ENCODE measurements at regions not wholly inside any gene's neighbourhood (a gene's known extent, or its start where the extent isn't known, plus 50 kb on each side); places are given as distances from the start of the nearest gene placed in this dataset.
"Not testable (repeated sequence)": the region's sequence is repeated elsewhere in the genome, so short reads cannot be mapped to it uniquely, and the experiment has no call there.

GRCh38 chr6:53446151-53446550 lies 97.4 kb upstream of the ELOVL5 start:
- no peak for DNase-seq

DNA sequence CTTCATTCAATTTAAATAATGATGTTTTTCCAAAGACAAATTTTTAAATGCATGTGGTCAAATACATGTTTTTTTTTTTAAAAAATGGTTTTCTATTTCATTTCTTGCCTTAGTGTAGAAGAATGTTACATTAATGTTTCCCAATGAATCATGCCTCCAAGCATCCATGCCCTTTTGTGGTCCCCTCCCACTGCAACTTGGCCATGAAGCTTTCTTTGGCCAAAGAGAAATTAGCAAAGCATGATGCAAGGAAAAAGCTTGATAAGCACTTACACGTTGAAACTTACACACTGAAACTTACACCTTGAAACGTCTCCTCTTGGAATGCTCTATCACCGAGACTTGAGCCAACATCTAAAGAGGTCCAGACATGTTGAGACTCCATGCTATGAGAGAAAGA lies 93.0 kb upstream of the ELOVL5 start:
- no peak for DNase-seq

DNA sequence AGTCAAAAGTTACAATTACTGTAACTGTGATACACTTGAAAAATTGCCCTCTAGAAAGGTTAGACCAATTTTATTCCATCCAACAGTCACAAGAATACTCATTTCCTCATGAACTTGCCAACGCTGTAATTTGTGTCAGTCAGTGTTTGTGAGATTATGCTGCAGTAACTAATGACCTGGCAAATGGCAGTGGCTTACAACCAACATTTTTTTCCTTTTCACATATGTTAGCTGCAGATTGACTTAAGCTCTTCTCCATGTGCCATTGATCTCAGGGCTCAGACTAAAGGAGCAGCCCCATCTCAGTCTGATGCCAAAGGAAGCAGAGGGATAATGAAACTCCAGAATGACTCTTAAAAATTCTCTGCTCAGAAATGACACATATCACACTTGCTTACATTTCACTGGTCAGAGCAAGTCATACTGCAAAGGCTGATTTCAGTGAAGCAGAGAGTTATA lies 92.3 kb upstream of the ELOVL5 start:
- no peak for DNase-seq

GRCh38 chr6:53440336-53440945 lies 91.7 kb upstream of the ELOVL5 start:
- no peak for DNase-seq

DNA sequence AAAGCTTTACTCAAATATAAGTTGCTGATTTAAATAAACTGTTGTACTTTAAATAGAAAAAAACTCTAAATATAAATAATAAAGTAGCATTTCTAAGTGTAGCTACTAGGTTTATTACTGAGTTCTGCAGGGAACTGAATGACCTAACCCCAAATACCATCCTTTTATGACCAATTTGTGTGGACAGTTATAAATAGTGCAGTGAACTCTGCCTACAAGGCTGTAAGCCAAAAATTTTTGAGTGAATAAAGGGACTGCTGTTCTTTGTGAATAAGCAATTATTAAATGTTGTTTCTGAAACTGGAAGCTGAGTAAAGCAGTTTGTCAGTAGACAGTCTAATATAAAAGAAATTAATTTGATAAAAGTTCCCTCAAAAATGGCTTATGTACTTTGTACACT lies 90.8 kb upstream of the ELOVL5 start:
- no peak for DNase-seq

DNA sequence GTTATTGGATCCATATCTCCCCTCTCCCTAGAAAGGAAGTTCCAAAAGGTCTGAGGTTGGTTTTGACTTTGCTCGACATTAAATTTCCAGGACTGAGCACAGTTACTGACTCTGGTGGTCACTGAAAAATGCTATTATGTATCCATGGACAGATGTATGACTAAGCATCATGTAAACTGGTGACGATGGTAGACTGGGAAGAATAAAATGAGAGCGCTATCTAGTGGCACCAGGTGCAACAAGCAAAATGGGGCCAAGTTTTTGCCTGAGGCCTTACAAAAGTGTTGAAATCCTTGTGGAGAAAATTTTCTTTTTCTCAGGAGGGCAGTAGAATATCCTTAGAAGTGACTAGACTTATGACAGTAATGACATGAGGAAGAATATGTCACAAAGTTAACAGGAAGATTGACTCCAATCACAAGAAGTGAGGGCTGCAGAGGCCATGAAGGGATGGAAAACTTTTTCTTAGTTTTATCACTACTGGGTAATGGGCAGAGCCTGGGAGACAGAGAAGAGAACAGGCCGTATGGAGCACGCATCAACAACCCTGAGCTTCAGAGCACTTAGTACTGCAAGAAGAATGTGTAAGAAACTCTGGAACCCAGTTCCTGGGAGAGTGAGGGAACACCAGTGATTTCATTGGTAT lies 88.9 kb upstream of the ELOVL5 start:
- peak; percentile 36 to 45 for DNase-seq

DNA sequence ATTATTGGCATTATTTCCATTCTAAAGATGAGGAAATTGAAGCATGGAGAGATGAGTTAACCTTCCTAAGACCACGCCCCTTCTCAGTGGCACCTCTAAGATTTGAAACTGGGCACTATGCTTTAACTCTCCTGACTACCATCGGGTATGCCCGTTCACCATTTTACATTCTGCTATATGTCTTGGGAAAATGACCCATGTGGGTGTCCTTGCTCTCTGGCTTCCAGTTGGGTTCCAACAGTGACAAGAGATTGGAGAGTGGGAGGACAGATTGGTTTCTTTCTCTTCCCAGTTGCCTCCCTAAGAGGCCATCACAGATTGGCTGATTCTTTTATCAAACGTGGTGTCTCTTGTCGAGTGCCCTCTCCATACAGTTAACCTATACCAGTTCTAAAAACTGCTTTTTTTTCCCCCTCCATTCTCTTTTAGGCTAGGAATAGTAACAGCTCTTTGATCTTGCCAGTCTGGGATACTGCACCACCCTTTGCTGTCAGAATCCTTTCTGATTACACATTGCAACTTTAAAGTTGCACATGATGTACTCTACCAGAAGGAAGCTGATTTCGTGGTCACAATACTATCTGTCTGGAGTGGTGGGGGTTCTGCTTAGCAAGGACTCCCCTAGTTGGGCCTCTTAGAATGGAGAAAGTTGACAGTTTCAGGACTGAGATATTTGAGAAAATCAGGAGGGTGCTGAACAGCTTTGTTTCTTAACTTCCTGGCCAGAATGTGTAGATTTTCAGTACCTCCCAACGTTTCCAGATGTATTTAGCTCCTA lies 88.0 kb upstream of the ELOVL5 start:
- DNase-seq, result no peak

GRCh38 chr6:53433951-53434285 lies 85.2 kb upstream of the ELOVL5 start:
- DNase-seq, result no peak

DNA sequence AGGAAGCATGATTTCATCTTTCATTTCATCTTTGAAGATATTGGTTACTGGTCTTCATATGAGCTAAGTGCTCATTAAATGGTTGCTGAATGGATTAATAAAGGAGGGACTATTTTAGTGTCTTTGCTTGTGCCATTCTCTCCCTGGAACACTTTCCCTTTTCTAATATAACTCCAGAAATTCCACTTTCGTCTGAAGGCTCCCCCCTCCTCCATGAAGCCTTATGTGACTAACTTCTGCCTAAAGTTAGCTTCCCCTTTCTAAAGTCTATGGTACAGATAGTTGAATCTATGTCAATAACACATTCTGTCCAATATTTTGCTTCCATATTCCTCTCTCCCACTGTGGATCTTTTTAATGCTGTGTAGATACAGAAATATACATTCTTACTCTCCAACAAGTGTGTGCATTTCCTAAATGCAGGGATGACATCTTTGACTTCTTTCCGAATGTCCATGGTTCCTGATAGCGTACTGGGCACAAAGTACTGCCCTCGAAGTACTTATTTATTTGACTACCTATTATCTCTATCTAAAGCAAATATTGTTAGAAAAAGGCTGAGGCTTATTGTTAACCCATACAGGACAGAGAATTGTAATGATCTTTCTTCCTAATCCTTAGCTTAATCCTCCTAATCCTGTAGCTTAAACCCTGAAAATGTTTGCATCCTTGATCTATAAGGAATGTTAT lies 84.7 kb upstream of the ELOVL5 start:
- no peak for DNase-seq

- DNase-seq, result peak in 1 of 2 donors; percentile 12
Measured at GRCh38 chr6:53432318-53433161, 83.8 kb upstream of the ELOVL5 start.

- no peak for DNase-seq
Measured at GRCh38 chr6:53431704-53432103, 83.0 kb upstream of the ELOVL5 start.

DNA sequence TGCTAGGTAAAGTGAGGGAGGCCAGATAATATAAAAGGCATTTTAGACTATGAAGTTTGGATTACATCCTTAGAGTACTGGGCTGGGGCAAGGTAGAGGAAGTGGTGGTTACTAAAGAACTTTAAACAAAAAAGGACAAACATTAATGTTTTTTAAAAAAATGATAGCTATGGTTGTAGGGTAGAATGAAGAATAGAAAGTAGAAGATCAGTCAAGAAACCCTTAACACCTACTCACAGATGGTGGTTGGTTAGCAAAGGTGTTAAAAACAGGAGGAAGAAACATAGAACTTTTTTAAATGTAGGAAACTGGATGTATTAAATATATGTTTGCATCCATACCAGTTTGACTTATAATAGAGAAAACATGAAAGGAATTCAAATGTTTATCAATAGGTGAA lies 80.7 kb upstream of the ELOVL5 start:
- peak in 1 of 2 donors; percentile 12 for DNase-seq

GRCh38 chr6:53428886-53429285 lies 80.1 kb upstream of the ELOVL5 start:
- DNase-seq, result no peak

DNA sequence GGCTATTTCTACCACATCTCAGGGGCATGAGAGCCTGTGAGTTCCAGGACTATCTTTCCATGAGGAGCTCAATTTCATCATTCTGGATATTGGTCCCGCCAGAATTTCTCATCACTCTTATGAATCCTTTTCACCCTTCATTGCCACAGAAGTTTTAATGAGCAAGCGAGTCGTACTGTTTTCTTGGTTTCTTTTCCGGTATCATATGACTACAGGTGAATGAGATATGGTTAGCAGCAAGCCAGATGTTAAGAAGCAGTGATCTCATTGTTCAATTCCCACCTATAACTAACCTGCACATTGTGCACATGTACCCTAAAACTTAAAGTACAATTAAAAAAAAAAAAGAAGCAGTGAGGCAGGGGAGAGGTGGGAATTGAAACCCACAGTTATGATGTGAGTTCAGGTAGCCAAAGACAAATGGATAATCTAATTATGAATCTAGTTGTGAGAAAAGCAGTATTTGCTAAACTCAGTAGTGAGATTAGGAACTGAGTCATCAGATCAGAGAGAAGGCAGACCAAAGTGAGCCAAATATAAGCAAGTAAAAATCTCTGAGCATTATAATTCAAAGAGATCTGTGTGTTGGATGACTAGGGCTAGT lies 78.0 kb upstream of the ELOVL5 start:
- DNase-seq, result no peak

DNA sequence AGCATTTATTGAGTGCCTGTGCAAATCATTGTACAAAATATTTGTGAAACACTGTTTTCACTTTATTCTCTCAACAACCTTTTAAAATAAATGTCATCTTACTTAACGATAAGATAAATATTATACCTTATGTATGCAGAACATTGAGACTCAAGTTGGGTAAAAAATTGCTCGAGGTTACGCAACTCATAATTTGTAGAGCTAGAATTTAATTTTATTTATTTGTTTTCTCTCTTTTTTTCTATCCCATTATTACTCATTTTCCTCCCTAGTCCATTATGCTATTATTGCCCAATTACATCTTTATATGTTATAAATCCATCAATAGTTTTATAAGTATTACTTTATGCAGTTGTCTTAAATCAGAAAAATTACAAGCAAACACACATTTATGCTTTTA lies 77.4 kb upstream of the ELOVL5 start:
- no peak for DNase-seq

GRCh38 chr6:53424976-53425718 lies 76.4 kb upstream of the ELOVL5 start:
- no peak for DNase-seq

- DNase-seq, result no peak
Measured at GRCh38 chr6:53424300-53424699, 75.5 kb upstream of the ELOVL5 start.

DNA sequence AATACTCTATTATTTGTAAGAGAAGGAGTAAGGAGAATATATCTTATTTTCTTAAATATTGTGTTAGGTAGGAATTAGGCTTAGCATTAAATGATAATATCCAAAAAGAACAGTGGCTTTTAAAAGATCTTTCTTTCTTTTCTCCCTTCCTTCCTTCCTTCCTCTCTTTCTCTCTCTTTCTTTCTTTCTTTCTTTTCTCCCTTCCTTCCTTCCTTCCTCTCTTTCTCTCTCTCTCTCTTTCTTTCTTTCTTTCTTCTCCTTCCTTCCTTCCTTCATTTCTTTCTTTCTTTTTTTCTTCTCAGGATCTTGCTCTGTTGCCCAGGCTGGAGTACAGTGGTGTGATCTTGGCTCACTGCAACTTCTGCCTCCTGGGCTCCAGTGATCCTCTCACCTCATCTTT lies 74.8 kb upstream of the ELOVL5 start:
- DNase-seq, result not testable (repeated sequence)

- DNase-seq, result no peak
Measured at GRCh38 chr6:53419026-53419425, 70.3 kb upstream of the ELOVL5 start.

GRCh38 chr6:53418288-53418687 lies 69.5 kb upstream of the ELOVL5 start:
- DNase-seq, result no peak

DNA sequence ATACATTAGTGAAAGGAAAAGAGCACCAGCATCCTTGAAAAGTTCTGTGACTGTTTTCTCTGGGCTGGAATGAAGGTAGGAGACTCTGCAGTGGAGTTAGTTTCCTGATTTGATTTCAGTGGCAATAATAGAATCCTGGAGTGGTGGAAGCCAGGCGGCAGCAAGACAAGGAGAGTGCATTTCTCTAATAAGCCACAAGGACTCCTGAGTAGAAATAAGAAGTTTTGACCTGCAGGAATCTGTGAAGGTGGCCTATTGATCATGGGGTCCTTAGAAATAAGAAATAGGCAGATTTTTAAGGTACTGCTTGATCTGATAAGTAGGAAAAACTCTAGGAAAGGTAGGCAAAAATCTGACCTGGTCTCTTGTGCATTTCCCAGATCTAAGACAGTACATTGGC lies 68.4 kb upstream of the ELOVL5 start:
- no peak for DNase-seq

DNA sequence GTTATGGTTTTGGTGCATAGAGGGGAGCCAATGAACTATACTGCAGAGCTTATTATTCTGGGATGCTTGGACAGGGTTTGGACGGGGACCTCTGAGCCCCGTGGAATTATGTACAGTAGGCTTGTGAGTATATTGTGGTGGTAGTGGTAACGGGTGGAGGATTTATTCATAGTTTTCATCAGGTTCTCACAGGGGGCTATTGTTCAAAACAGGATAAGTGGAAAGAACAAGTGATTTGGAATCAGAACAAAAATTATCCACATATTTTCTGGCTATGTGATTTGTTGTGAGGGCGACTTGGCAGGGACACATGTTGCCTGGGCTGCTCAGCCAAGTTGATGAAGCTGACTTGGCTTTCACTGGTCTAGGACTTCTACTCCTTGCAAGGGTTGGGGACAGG lies 64.6 kb upstream of the ELOVL5 start:
- no peak for DNase-seq
